Forelimb muscle (tissue), 1 donor: ENCODE measurements at regions not wholly inside any gene's neighbourhood (a gene's known extent, or its start where the extent isn't known, plus 50 kb on each side); places are given as distances from the start of the nearest gene placed in this dataset.
"Not testable (repeated sequence)": the region's sequence is repeated elsewhere in the genome, so short reads cannot be mapped to it uniquely, and the experiment has no call there.

Source experiments
- DNase-seq: peaks from one replicate; pipeline ENCODE4 v3.0.0-alpha.2; 2013; ENCODE audit warnings: low read depth

DNA sequence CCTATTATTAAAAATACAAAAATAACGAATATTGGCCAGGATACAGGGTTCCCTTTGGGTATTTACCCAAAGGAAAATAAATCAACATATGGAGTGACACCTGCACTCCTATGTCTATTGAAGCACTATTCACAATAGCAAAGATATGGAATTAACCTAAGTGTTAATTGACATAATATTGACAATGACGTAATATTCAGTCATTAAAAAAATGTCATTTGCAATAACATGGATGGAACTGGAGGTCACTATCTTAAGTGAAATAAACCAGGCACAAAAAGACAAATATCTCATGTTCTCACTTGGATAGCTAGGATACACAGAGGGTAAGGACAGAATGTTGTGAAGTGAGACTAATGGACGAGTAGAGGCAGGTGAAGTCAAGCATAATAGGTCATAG lies 326.3 kb upstream of the PTGER4 start:
- DNase-seq: no peak

DNA sequence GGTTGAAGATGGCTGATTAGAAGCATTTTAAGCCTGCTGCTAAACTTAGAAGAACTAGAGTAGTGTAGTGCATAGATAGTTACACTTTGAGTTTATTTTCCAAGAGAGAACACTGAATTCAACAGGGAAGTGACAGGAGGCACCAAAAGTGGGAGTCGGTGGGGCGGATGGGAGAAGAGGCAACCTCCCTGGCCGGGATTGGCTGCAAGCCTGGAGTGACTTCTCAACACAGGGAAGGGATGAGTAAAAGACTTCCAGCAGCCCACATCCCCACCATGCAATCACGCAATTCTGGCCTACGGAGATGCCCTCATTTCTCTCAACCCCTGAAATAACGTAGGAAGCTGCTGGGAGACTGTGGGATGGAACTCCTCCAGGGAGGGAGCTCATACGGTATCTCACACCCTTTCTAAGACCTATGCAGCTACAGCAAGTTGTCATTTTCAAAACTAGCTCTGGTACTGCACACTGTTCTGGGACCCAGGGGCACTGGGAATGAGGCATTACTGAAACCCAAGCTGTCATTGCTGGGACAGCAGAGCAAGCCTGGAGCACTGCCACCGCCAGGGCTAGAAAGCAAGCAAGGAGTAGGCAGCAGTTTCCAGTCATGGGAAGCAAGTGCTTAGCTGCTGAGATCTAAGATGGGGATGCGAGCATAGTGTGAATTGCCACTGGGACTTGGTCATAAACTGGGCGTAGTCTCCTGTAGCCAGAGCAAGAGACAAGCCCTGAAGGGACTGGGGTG lies 331.6 kb upstream of the PTGER4 start:
- no peak for DNase-seq

DNA sequence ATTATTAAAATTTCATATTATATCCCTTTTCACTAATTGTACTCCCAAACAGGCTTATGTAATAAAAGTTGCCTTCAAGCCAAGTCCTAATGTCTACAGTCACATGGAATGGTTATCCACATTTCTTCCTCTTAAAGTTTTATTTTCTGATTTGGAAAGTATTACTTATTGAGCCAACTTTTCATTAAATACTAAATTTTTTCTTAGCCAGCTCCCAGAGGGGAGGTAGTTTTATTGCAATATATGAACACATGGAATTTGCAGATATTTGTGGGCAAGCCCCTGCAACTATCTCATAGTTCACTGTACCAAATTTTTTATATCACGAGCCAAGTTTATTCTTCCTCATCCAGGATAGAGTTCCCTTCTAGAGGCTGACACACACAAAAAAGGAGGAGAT lies 332.8 kb upstream of the PTGER4 start:
- peak; percentile 32 for DNase-seq

DNA sequence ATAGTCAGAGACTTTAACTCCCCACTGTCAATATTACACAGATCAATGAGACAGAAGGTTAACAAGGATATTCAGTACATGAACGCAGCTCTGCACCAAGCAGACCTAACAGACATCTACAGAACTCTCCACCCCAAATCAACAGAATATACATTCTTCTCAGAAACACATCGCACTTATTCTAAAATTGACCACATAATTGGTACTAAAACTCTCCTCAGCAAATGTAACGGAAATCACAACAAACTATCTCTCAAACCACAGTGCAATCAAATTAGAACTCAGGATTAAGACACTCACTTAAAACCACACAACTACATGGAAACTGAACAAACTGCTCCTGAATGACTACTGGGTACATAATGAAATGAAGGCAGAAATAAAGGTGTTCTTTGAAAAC lies 341.3 kb upstream of the PTGER4 start:
- DNase-seq: not testable (repeated sequence)

- no peak for DNase-seq
Measured at GRCh38 chr5:40334242-40334635, 345.5 kb upstream of the PTGER4 start.

DNA sequence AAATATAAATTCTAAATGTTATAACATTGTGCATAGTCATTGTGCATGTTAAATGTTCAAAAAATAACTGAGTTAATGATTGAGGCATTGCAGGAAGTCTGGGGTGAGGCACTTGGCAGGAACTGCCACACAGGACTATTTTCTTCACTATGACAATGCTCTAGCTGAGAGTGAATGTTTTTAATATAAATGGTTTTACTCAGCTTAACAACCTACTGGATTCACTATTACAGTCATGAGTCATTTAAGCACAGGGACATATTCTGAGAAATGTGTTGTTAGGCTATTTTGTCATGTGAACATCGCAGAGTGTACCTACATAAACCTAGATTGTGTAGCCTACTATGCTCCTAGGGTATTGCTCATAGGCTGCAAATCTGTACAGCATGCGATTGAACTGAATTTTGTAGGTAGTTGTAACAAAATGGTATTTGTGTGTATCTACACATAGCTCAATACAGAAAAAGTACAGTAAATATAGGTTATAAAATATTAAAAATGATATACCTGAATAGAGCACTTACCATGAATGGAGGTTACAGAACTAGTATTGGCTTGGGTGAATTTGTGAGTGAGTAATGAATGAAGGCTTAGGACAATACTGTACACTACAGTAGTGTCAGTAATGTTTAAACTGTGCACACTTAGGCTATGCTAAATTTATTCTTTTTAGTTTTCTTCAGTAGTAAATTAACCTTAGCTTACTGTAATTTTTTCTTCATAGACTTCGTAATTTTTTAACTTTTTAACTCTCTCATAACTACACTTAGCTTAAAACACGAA lies 346.1 kb upstream of the PTGER4 start:
- no peak for DNase-seq

DNA sequence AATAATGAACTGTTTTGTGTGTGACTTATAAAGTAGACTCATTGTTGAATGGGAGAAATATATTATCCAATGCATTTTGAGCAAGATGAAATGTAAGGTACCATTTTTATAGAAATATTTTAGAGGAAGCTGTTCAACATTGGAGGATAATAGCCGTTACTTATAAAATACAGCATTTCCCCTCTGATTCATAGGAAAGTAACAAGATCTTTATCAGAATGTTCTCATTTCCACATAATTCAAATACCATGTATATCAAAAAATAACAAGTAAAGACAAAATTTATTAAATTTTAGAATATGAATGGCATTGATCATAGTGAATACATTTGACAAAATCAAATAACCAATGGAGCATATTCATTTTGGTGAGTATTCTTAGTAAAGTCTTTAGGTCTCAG lies 346.7 kb upstream of the PTGER4 start:
- no peak for DNase-seq

- no peak for DNase-seq
Measured at GRCh38 chr5:40331616-40332015, 348.1 kb upstream of the PTGER4 start.

GRCh38 chr5:40321514-40321913 lies 358.2 kb upstream of the PTGER4 start:
- DNase-seq: no peak

DNA sequence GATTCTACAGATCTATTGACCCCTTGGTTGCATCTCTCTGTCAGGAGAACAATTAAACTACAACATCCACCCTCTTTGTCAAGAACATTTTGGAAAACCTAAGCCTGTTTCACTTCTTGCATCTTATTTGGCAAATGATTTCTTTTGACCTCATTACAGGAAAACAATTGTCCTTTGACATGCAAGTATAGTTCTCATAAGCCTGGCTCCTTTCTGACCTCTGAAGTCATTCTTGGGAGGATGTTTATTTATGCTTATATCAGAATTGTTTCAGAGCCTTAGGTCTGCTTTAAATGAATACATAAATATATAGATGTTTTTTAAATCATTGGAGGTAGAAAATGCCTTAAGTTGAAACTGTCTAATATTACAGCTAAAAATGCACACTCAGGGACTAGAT lies 361.3 kb upstream of the PTGER4 start:
- DNase-seq: no peak

GRCh38 chr5:40317023-40317422 lies 362.7 kb upstream of the PTGER4 start:
- DNase-seq: no peak

- DNase-seq: no peak
Measured at GRCh38 chr5:40315126-40315525, 364.6 kb upstream of the PTGER4 start.

DNA sequence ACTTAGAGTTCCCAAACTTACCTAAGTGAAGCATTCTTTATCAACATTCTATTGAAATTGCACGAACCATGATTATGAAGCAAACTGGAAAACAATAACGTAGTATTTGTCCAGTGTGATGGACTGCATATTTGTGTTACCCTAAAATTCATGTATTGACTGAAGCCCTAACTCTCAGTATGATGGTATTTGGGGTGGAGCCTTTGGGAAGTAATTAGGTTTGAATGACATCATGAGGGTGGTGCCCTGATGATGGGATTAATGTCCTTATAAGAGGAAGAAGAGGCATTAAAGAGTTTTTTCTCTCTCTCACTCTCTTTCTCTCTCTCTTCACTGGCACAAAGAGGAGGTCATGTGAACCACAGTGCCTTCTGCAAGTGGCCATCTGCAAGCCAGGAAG lies 365.4 kb upstream of the PTGER4 start:
- DNase-seq: no peak

DNA sequence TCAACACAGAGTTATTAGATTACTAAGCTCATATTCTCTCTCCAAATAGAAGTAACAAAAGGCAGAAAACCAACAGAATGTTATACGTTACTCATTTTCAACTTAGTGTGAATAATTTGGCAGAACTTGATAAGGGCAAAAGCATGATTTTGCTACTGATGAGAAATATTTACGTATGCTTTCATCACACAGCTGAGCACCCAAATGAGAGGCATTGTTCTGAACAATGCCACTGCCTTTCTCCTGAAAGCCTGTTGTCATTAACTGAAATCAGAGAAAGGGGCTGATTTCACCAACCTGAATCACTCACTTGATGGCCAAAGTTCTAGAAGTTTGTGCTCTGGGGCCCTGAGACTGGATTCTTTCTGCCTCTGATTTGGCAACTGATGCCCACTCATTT lies 367.5 kb upstream of the PTGER4 start:
- no peak for DNase-seq

- peak; percentile 48 for DNase-seq
Measured at GRCh38 chr5:40309851-40310250, 369.9 kb upstream of the PTGER4 start.

- no peak for DNase-seq
Measured at GRCh38 chr5:40308867-40309266, 370.8 kb upstream of the PTGER4 start.

- no peak for DNase-seq
Measured at GRCh38 chr5:40307920-40308319, 371.8 kb upstream of the PTGER4 start.

DNA sequence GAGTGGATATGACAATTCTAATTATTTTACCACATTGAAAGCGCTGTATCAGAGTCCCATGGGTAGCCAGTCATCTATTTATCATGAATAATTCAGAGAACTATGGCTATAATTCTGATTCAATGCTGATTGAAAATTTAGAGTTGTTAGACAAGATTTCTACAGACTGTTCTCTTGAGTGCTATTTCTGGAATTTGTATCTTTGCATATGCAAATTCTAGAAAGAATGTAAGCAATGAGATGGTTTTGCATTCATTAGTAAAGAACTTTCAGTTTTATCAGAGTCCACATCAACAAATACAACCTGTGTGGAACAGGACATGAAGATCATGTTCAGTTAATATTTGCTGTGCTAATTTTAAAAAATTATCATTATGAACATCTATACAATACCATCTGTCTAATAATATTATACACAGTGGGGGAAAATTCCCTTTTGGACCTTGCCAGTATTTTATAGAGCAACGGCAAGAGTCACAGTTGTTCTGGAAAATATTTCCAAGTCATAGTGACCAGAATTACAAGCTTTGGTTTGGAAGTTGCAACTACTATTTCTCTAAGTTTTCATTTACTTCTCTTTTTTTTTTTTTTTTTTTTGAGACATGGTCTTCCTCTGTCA lies 372.7 kb upstream of the PTGER4 start:
- no peak for DNase-seq

GRCh38 chr5:40292006-40292405 lies 387.7 kb upstream of the PTGER4 start:
- no peak for DNase-seq

- DNase-seq: no peak
Measured at GRCh38 chr5:40291338-40291737, 388.4 kb upstream of the PTGER4 start.

DNA sequence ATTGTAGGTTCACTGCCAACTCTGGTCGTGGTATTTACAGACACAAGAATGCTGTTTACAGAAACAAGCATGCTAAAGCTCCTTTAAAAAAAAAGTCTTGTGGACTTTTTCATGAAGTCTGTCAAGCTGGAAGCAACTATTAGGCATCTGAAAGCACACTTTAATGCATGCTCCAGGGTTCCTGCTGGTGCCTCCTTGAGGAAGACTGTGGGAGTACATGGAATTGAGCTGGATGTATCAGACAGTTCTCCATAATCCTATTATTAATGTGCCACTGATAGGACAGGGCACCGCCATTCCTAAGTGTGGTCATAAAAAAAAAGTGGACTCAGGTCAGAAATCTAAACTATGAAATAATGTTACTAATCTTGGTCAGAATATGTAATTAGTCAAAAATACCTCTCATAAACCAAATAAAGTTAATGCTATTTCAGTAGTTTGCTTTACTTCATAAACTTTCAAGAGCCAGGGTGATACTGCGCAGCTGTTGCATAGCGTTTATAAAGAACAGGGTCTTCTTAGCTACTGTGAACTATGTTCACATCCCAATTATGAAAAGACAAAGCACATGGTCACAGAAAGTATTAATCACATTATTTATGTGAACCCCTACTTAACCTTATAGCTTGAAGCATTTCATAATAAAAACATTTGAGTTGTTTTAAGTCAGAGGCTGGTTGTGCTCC lies 390.8 kb upstream of the PTGER4 start:
- DNase-seq: no peak

DNA sequence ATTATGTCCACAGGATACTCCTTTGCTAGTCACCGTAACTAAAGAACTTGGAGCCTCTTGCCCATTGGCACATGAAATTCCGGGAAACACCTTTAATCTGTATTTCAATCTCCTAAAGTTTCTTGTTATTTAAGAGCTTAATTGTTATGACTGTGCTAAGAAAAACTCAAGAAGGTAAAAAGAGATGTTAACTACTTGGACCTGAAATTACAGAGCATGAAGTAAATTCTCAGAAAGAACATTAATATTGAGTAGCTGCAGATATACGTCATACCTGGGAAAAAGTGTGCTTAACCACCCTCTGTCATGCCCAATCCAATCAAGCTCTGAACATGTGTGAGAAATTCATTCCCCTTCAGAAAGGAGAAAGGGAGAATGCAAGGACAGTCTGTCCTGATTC lies 394.9 kb upstream of the PTGER4 start:
- DNase-seq: no peak
